HepG2 (cell line): ENCODE measurements at regions not wholly inside any gene's neighbourhood (a gene's known extent, or its start where the extent isn't known, plus 50 kb on each side); places are given as distances from the start of the nearest gene placed in this dataset.
A peak's percentile ranks its signal among the peaks of the same experiment; 100 is the strongest.

Source experiments
- CBX1 ChIP-seq: IDR thresholded peaks from one replicate; pipeline ENCODE4 v1.6.1; 2016; ENCODE audit warnings: antibody characterized with exemption, low read depth
- GATAD2A ChIP-seq: IDR thresholded peaks from 2 replicates; pipeline ENCODE4 v1.6.1; 2016
- KDM4B ChIP-seq: sonication (generic); formaldehyde crosslinking; IDR thresholded peaks from 2 replicates; pipeline ENCODE4 v1.4.0; 2020; ENCODE audit warnings: missing genetic modification reagents
- NCOA2 ChIP-seq: sonication (generic); formaldehyde crosslinking; IDR thresholded peaks from 2 replicates; pipeline ENCODE4 v1.8.0; 2022; ENCODE audit warnings: inconsistent platforms
- SIN3B ChIP-seq: fragments of 150-350 bp; IDR thresholded peaks from 2 replicates; pipeline ENCODE4 v1.6.1; 2014; ENCODE audit warnings: low read length
- SMAD9 ChIP-seq: sonication (generic); formaldehyde crosslinking; IDR thresholded peaks from 2 replicates; pipeline ENCODE4 v1.5.1; 2020; ENCODE audit warnings: mild to moderate bottlenecking, missing genetic modification reagents
- SMARCC2 ChIP-seq: fragments of 450-650 bp; IDR thresholded peaks from 2 replicates; pipeline ENCODE4 v1.6.1; 2017; ENCODE audit warnings: antibody characterized with exemption, mild to moderate bottlenecking
- STAT5B ChIP-seq: sonication (generic); formaldehyde crosslinking; IDR thresholded peaks from 2 replicates; pipeline ENCODE4 v1.4.0; 2020; ENCODE audit warnings: missing genetic modification reagents
- ZNF24 ChIP-seq: fragments of 450-650 bp; IDR thresholded peaks from 2 replicates; pipeline ENCODE4 v1.6.1; 2017; ENCODE audit warnings: antibody characterized with exemption, mild to moderate bottlenecking
- ZNF674 ChIP-seq: sonication (generic); formaldehyde crosslinking; IDR thresholded peaks from 2 replicates; pipeline ENCODE4 v1.5.0; 2020; ENCODE audit warnings: low read depth, mild to moderate bottlenecking, missing genetic modification reagents
- TF ChIP-seq, protein P1 (sequence below): sonication (generic); formaldehyde crosslinking; IDR thresholded peaks from 2 replicates; pipeline ENCODE4 v1.5.0; 2020; ENCODE audit warnings: mild to moderate bottlenecking, missing genetic modification reagents, borderline replicate concordance
- TF ChIP-seq, protein P2 (sequence below): sonication (generic); formaldehyde crosslinking; IDR thresholded peaks from 2 replicates; pipeline ENCODE4 v1.4.0; 2020; ENCODE audit warnings: missing genetic modification reagents
- TF ChIP-seq, protein P3 (sequence below): sonication (generic); formaldehyde crosslinking; IDR thresholded peaks from 2 replicates; pipeline ENCODE4 v1.4.0; 2020; ENCODE audit warnings: mild to moderate bottlenecking, missing genetic modification reagents
- TF ChIP-seq, protein P4 (sequence below): sonication (generic); formaldehyde crosslinking; IDR thresholded peaks from 2 replicates; pipeline ENCODE4 v1.4.0; 2020; ENCODE audit warnings: missing genetic modification reagents, borderline replicate concordance
- TF ChIP-seq, protein P5 (sequence below): sonication (generic); formaldehyde crosslinking; IDR thresholded peaks from 2 replicates; pipeline ENCODE4 v1.5.1; 2020; ENCODE audit warnings: mild to moderate bottlenecking, missing genetic modification reagents
- TF ChIP-seq, protein P6 (sequence below): sonication (generic); formaldehyde crosslinking; IDR thresholded peaks from 2 replicates; pipeline ENCODE4 v1.5.0; 2020; ENCODE audit warnings: missing genetic modification reagents

DNA sequence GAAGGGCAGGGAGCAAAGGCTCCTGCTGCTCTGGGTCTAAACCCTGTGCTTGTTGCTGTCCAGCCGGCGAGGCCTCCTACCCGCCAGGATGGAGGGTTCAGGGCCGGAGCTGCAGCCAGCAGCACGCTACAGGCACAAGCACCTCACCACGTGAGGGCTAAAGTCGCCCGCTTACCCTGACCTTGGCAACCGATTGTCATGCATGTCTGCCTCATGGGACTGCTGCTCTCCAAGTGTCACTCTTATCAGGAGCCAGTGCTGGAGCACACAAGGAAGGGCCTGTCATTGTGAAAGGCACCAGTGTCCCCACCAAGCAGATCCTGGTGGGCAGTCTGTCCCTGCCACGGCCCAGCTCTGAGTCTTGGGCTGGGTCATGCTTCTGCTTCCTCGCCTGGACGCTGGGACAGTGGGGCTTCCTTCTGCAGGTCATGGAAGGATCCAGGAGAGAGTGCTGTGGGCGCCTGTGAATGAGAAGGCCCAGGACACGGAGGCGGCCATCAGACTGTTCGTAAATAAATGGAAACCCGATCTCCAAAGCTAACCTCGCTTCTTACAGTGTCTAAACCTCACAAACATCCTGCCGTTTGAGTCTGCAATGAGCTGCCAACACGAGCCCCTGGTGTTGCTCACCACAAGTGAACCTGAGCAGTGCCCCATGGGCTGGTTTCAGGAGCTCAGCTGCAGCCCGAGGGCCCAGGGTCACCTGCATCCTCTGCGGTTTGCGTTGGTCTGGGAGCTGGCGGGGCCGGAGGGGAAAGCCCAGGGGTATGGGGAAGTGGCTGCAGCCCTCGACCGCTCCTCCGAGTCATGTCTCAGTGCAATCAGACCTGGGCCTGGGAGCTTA lies 58.2 kb upstream of the RXRA start (continued):
- TF ChIP-seq, protein P1, sequence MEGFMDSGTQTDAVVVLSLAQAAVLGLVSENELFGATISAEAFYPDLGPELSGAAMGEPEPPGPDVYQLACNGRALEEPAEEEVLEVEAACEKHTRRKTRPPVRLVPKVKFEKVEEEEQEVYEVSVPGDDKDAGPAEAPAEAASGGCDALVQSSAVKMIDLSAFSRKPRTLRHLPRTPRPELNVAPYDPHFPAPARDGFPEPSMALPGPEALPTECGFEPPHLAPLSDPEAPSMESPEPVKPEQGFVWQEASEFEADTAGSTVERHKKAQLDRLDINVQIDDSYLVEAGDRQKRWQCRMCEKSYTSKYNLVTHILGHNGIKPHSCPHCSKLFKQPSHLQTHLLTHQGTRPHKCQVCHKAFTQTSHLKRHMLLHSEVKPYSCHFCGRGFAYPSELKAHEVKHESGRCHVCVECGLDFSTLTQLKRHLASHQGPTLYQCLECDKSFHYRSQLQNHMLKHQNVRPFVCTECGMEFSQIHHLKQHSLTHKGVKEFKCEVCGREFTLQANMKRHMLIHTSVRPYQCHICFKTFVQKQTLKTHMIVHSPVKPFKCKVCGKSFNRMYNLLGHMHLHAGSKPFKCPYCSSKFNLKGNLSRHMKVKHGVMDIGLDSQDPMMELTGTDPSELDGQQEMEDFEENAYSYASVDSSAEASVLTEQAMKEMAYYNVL (CRISPR knock-in tag): no peak
- no peak for TF ChIP-seq ZNF24
- TF ChIP-seq ZNF674 (CRISPR knock-in tag): no peak
- TF ChIP-seq, protein P2, sequence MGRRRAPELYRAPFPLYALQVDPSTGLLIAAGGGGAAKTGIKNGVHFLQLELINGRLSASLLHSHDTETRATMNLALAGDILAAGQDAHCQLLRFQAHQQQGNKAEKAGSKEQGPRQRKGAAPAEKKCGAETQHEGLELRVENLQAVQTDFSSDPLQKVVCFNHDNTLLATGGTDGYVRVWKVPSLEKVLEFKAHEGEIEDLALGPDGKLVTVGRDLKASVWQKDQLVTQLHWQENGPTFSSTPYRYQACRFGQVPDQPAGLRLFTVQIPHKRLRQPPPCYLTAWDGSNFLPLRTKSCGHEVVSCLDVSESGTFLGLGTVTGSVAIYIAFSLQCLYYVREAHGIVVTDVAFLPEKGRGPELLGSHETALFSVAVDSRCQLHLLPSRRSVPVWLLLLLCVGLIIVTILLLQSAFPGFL: no peak
- no peak for TF ChIP-seq NCOA2
- no peak for TF ChIP-seq SMARCC2
- TF ChIP-seq, protein P3, sequence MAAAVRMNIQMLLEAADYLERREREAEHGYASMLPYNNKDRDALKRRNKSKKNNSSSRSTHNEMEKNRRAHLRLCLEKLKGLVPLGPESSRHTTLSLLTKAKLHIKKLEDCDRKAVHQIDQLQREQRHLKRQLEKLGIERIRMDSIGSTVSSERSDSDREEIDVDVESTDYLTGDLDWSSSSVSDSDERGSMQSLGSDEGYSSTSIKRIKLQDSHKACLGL (CRISPR knock-in tag): peak; percentile 80; the same call in 1 of the 2 replicates
- TF ChIP-seq STAT5B (CRISPR knock-in tag): no peak
- 0 out of 2 replicates have a peak, but pooled peaks have one; percentile 12 for TF ChIP-seq GATAD2A (CRISPR knock-in tag)
- TF ChIP-seq SIN3B: no peak
- TF ChIP-seq CBX1: no peak
- TF ChIP-seq KDM4B (CRISPR knock-in tag): no peak
- TF ChIP-seq, protein P4, sequence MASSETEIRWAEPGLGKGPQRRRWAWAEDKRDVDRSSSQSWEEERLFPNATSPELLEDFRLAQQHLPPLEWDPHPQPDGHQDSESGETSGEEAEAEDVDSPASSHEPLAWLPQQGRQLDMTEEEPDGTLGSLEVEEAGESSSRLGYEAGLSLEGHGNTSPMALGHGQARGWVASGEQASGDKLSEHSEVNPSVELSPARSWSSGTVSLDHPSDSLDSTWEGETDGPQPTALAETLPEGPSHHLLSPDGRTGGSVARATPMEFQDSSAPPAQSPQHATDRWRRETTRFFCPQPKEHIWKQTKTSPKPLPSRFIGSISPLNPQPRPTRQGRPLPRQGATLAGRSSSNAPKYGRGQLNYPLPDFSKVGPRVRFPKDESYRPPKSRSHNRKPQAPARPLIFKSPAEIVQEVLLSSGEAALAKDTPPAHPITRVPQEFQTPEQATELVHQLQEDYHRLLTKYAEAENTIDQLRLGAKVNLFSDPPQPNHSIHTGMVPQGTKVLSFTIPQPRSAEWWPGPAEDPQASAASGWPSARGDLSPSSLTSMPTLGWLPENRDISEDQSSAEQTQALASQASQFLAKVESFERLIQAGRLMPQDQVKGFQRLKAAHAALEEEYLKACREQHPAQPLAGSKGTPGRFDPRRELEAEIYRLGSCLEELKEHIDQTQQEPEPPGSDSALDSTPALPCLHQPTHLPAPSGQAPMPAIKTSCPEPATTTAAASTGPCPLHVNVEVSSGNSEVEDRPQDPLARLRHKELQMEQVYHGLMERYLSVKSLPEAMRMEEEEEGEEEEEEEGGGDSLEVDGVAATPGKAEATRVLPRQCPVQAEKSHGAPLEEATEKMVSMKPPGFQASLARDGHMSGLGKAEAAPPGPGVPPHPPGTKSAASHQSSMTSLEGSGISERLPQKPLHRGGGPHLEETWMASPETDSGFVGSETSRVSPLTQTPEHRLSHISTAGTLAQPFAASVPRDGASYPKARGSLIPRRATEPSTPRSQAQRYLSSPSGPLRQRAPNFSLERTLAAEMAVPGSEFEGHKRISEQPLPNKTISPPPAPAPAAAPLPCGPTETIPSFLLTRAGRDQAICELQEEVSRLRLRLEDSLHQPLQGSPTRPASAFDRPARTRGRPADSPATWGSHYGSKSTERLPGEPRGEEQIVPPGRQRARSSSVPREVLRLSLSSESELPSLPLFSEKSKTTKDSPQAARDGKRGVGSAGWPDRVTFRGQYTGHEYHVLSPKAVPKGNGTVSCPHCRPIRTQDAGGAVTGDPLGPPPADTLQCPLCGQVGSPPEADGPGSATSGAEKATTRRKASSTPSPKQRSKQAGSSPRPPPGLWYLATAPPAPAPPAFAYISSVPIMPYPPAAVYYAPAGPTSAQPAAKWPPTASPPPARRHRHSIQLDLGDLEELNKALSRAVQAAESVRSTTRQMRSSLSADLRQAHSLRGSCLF (CRISPR knock-in tag): no peak
- no peak for TF ChIP-seq SMAD9 (CRISPR knock-in tag)
- TF ChIP-seq, protein P5, sequence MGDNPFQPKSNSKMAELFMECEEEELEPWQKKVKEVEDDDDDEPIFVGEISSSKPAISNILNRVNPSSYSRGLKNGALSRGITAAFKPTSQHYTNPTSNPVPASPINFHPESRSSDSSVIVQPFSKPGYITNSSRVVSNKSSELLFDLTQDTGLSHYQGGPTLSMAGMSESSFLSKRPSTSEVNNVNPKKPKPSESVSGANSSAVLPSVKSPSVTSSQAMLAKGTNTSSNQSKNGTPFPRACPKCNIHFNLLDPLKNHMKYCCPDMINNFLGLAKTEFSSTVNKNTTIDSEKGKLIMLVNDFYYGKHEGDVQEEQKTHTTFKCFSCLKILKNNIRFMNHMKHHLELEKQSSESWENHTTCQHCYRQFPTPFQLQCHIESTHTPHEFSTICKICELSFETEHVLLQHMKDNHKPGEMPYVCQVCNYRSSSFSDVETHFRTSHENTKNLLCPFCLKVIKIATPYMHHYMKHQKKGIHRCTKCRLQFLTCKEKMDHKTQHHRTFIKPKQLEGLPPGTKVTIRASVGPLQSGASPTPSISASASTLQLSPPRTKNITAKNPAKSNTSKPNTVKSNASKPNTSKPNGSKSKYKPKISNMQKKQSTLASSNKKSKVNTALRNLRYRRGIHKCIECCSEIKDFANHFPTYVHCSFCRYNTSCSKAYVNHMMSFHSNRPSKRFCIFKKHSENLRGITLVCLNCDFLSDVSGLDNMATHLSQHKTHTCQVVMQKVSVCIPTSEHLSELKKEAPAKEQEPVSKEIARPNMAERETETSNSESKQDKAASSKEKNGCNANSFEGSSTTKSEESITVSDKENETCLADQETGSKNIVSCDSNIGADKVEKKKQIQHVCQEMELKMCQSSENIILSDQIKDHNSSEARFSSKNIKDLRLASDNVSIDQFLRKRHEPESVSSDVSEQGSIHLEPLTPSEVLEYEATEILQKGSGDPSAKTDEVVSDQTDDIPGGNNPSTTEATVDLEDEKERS (CRISPR knock-in tag): no peak
- TF ChIP-seq, protein P6, sequence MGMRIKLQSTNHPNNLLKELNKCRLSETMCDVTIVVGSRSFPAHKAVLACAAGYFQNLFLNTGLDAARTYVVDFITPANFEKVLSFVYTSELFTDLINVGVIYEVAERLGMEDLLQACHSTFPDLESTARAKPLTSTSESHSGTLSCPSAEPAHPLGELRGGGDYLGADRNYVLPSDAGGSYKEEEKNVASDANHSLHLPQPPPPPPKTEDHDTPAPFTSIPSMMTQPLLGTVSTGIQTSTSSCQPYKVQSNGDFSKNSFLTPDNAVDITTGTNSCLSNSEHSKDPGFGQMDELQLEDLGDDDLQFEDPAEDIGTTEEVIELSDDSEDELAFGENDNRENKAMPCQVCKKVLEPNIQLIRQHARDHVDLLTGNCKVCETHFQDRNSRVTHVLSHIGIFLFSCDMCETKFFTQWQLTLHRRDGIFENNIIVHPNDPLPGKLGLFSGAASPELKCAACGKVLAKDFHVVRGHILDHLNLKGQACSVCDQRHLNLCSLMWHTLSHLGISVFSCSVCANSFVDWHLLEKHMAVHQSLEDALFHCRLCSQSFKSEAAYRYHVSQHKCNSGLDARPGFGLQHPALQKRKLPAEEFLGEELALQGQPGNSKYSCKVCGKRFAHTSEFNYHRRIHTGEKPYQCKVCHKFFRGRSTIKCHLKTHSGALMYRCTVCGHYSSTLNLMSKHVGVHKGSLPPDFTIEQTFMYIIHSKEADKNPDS: no peak
